ENCODE measurements at regions not wholly inside any gene's neighbourhood (a gene's known extent, or its start where the extent isn't known, plus 50 kb on each side); places are given as distances from the start of the nearest gene placed in this dataset.

- no peak for DNase-seq (ENCODE audit: low spot score)
- no peak overlapping the region for H3K27ac ChIP-seq (ENCODE audit: poor library complexity, severe bottlenecking)
- no peaks in the 10 kb centered on the region for H3K27me3 ChIP-seq (ENCODE audit: insufficient read depth, poor library complexity, severe bottlenecking)
- no peak for ATAC-seq (ENCODE audit: low read depth)
- no peak overlapping the region for H3K4me3 ChIP-seq (ENCODE audit: severe bottlenecking)
- H3K36me3 ChIP-seq (ENCODE audit: low read depth), result no peaks in the 10 kb centered on the region
- H3K9me3 ChIP-seq (ENCODE audit: severe bottlenecking), result no peaks in the 10 kb centered on the region
- H3K4me1 ChIP-seq (ENCODE audit: insufficient read depth, poor library complexity, severe bottlenecking), result no peaks in the 10 kb centered on the region
- no peak for TF ChIP-seq CTCF (IDR thresholded peaks at IDR 0.05; ENCODE audit: poor library complexity, severe bottlenecking)
These were observed 255.9 kb downstream of the SLC6A15 start for GRCh38 chr12:84656705-84657104.

GRCh38 chr12:84653482-84653881, 259.1 kb downstream of the SLC6A15 start:
- no peak for TF ChIP-seq CTCF (IDR thresholded peaks at IDR 0.05; ENCODE audit: poor library complexity, severe bottlenecking)
- no peaks in the 10 kb centered on the region for H3K27me3 ChIP-seq (ENCODE audit: insufficient read depth, poor library complexity, severe bottlenecking)
- no peaks in the 10 kb centered on the region for H3K36me3 ChIP-seq (ENCODE audit: low read depth)
- DNase-seq (ENCODE audit: low spot score) (no peak), ATAC-seq (ENCODE audit: low read depth) (no peak)
- no peaks in the 10 kb centered on the region for H3K4me1 ChIP-seq (ENCODE audit: insufficient read depth, poor library complexity, severe bottlenecking)
- no peak overlapping the region for H3K27ac ChIP-seq (ENCODE audit: poor library complexity, severe bottlenecking)
- H3K4me3 ChIP-seq (ENCODE audit: severe bottlenecking), result no peak overlapping the region
- no peaks in the 10 kb centered on the region for H3K9me3 ChIP-seq (ENCODE audit: severe bottlenecking)

- Histone ChIP-seq H3K27me3 (ENCODE audit: insufficient read depth, poor library complexity, severe bottlenecking) (no peaks in the 10 kb centered on the region), H3K9me3 (ENCODE audit: severe bottlenecking) (no peaks in the 10 kb centered on the region), H3K4me3 (ENCODE audit: severe bottlenecking) (no peak overlapping the region), H3K4me1 (ENCODE audit: insufficient read depth, poor library complexity, severe bottlenecking) (no peaks in the 10 kb centered on the region), H3K27ac (ENCODE audit: poor library complexity, severe bottlenecking) (no peak overlapping the region), H3K36me3 (ENCODE audit: low read depth) (no peaks in the 10 kb centered on the region)
- ATAC-seq (ENCODE audit: low read depth) (no peak), DNase-seq (ENCODE audit: low spot score) (no peak)
- no peak for TF ChIP-seq CTCF (IDR thresholded peaks at IDR 0.05; ENCODE audit: poor library complexity, severe bottlenecking)
These were observed 264.2 kb downstream of the SLC6A15 start for GRCh38 chr12:84648425-84648824.

- no peak overlapping the region for H3K4me3 ChIP-seq (ENCODE audit: severe bottlenecking)
- H3K27ac ChIP-seq (ENCODE audit: poor library complexity, severe bottlenecking), result no peak overlapping the region
- ATAC-seq (ENCODE audit: low read depth), result no peak
- H3K9me3 ChIP-seq (ENCODE audit: severe bottlenecking), result no peaks in the 10 kb centered on the region
- no peaks in the 10 kb centered on the region for H3K36me3 ChIP-seq (ENCODE audit: low read depth)
- no peak for TF ChIP-seq CTCF (IDR thresholded peaks at IDR 0.05; ENCODE audit: poor library complexity, severe bottlenecking)
- no peaks in the 10 kb centered on the region for H3K27me3 ChIP-seq (ENCODE audit: insufficient read depth, poor library complexity, severe bottlenecking)
- H3K4me1 ChIP-seq (ENCODE audit: insufficient read depth, poor library complexity, severe bottlenecking), result no peaks in the 10 kb centered on the region
- DNase-seq (ENCODE audit: low spot score), result no peak
These were observed 267.7 kb downstream of the SLC6A15 start for GRCh38 chr12:84644908-84645307.

GRCh38 chr12:84643993-84644392, 268.6 kb downstream of the SLC6A15 start:
- DNase-seq (ENCODE audit: low spot score) (no peak), ATAC-seq (ENCODE audit: low read depth) (no peak)
- H3K4me1 ChIP-seq (ENCODE audit: insufficient read depth, poor library complexity, severe bottlenecking), result no peaks in the 10 kb centered on the region
- no peak overlapping the region for H3K4me3 ChIP-seq (ENCODE audit: severe bottlenecking)
- H3K27me3 ChIP-seq (ENCODE audit: insufficient read depth, poor library complexity, severe bottlenecking), result no peaks in the 10 kb centered on the region
- TF ChIP-seq CTCF (IDR thresholded peaks at IDR 0.05; ENCODE audit: poor library complexity, severe bottlenecking), result no peak
- no peaks in the 10 kb centered on the region for H3K9me3 ChIP-seq (ENCODE audit: severe bottlenecking)
- no peak overlapping the region for H3K27ac ChIP-seq (ENCODE audit: poor library complexity, severe bottlenecking)
- no peaks in the 10 kb centered on the region for H3K36me3 ChIP-seq (ENCODE audit: low read depth)
